Uterus (tissue), 2 donors: ENCODE measurements at regions not wholly inside any gene's neighbourhood (a gene's known extent, or its start where the extent isn't known, plus 50 kb on each side); places are given as distances from the start of the nearest gene placed in this dataset.

Source experiments
- POLR2A ChIP-seq, 2 donors: fragments of 450-650 bp; IDR thresholded peaks; one replicate each; pipeline ENCODE4 v1.6.1; 2016; ENCODE audit warnings: antibody characterized with exemption in 2 of 2, mild to moderate bottlenecking in 1 of 2, moderate library complexity in 1 of 2
- TF ChIP-seq, protein P1 (sequence below), 4 experiments: fragments of 200-600 bp in 2 of 4; fragments of 450-650 bp in 2 of 4; sonication (generic) in 2 of 4; IDR thresholded peaks; one replicate each; pipeline ENCODE4 v1.5.1; 2016 to 2019; ENCODE audit warnings: antibody characterized with exemption in 4 of 4, mild to moderate bottlenecking in 2 of 4, moderate library complexity in 1 of 4

GRCh38 chr2:224319750-224320149 is 82.2 kb downstream of the FAM124B start:
- TF ChIP-seq POLR2A (IDR thresholded peaks at IDR 0.05): no peak
- TF ChIP-seq, protein P1, sequence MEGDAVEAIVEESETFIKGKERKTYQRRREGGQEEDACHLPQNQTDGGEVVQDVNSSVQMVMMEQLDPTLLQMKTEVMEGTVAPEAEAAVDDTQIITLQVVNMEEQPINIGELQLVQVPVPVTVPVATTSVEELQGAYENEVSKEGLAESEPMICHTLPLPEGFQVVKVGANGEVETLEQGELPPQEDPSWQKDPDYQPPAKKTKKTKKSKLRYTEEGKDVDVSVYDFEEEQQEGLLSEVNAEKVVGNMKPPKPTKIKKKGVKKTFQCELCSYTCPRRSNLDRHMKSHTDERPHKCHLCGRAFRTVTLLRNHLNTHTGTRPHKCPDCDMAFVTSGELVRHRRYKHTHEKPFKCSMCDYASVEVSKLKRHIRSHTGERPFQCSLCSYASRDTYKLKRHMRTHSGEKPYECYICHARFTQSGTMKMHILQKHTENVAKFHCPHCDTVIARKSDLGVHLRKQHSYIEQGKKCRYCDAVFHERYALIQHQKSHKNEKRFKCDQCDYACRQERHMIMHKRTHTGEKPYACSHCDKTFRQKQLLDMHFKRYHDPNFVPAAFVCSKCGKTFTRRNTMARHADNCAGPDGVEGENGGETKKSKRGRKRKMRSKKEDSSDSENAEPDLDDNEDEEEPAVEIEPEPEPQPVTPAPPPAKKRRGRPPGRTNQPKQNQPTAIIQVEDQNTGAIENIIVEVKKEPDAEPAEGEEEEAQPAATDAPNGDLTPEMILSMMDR (IDR thresholded peaks at IDR 0.05): no peak
